H9 (cell line): ENCODE measurements at regions not wholly inside any gene's neighbourhood (a gene's known extent, or its start where the extent isn't known, plus 50 kb on each side); places are given as distances from the start of the nearest gene placed in this dataset.

ENCODE experiments used
- DNase-seq: peaks from one replicate; pipeline ENCODE4 v3.0.0-alpha.2; 2017
- H2AFZ ChIP-seq: one replicate; pipeline ENCODE4 v1.6.1; 2013; ENCODE audit warnings: mild to moderate bottlenecking, low read length, control low read depth, moderate library complexity
- H2AK5ac ChIP-seq: 2 replicates; pipeline ENCODE4 v1.6.1; 2013; ENCODE audit warnings: low read length, control low read depth, mixed read lengths; ENCODE audit not compliant: insufficient read length
- H2BK120ac ChIP-seq: one replicate; pipeline ENCODE4 v1.6.1; 2013; ENCODE audit warnings: low read depth, mild to moderate bottlenecking, low read length, control low read depth, inconsistent platforms; ENCODE audit not compliant: poor library complexity, severe bottlenecking
- H2BK12ac ChIP-seq: 2 replicates; pipeline ENCODE4 v1.6.1; 2013; ENCODE audit warnings: low read length, control low read depth, mixed read lengths, low read depth; ENCODE audit not compliant: insufficient read length
- H2BK15ac ChIP-seq: 2 replicates; pipeline ENCODE4 v1.6.1; 2013; ENCODE audit warnings: low read depth, low read length, control low read depth
- H2BK20ac ChIP-seq: one replicate; pipeline ENCODE4 v1.6.1; 2013; ENCODE audit warnings: low read depth, mild to moderate bottlenecking, low read length, control low read depth, inconsistent platforms; ENCODE audit not compliant: poor library complexity, severe bottlenecking
- H2BK5ac ChIP-seq: 2 replicates; pipeline ENCODE4 v1.6.1; 2013; ENCODE audit warnings: low read length, control low read depth, mixed read lengths; ENCODE audit not compliant: insufficient read length
- H3K14ac ChIP-seq: 2 replicates; pipeline ENCODE4 v1.6.1; 2013; ENCODE audit warnings: low read length, control low read depth; ENCODE audit not compliant: insufficient read depth
- H3K18ac ChIP-seq: 2 replicates; pipeline ENCODE4 v1.6.1; 2013; ENCODE audit warnings: low read depth, mild to moderate bottlenecking, mixed read lengths, low read length, control low read depth; ENCODE audit not compliant: insufficient read length
- H3K23ac ChIP-seq: 2 replicates; pipeline ENCODE4 v1.6.1; 2013; ENCODE audit warnings: low read length, control low read depth, mixed read lengths, low read depth; ENCODE audit not compliant: insufficient read length
- H3K23me2 ChIP-seq: 2 replicates; pipeline ENCODE4 v1.6.1; 2013; ENCODE audit warnings: low read depth, mild to moderate bottlenecking, mixed read lengths, low read length, control low read depth; ENCODE audit not compliant: insufficient read length, poor library complexity, severe bottlenecking
- H3K27ac ChIP-seq: 2 replicates; pipeline ENCODE4 v1.5.1; 2013; ENCODE audit warnings: low read length, control low read depth, mixed read lengths, low read depth; ENCODE audit not compliant: insufficient read length
- H3K27me3 ChIP-seq: 2 replicates; pipeline ENCODE4 v1.6.1; 2013; ENCODE audit warnings: low read length, control low read depth, inconsistent platforms; ENCODE audit not compliant: insufficient read depth
- H3K4ac ChIP-seq: 2 replicates; pipeline ENCODE4 v1.6.1; 2013; ENCODE audit warnings: low read depth, mild to moderate bottlenecking, control low read depth, inconsistent platforms, low read length, moderate library complexity
- H3K4me1 ChIP-seq: 2 replicates; pipeline ENCODE4 v1.6.1; 2013; ENCODE audit warnings: low read length, control low read depth, inconsistent platforms; ENCODE audit not compliant: insufficient read depth
- H3K4me2 ChIP-seq: 2 replicates; pipeline ENCODE4 v1.6.1; 2013; ENCODE audit warnings: low read length, control low read depth, mixed read lengths; ENCODE audit not compliant: insufficient read length, insufficient read depth
- H3K56ac ChIP-seq: 2 replicates; pipeline ENCODE4 v1.6.1; 2013; ENCODE audit warnings: low read depth, mild to moderate bottlenecking, mixed read lengths, low read length, control low read depth; ENCODE audit not compliant: insufficient read length
- H3K79me1 ChIP-seq: 2 replicates; pipeline ENCODE4 v1.6.1; 2013; ENCODE audit warnings: low read depth, mild to moderate bottlenecking, moderate library complexity, low read length, control low read depth, inconsistent platforms; ENCODE audit not compliant: insufficient read depth, poor library complexity, severe bottlenecking
- H3K79me2 ChIP-seq: 2 replicates; pipeline ENCODE4 v1.6.1; 2013; ENCODE audit warnings: low read length, control low read depth, inconsistent platforms; ENCODE audit not compliant: insufficient read depth
- H3K9ac ChIP-seq: 2 replicates; pipeline ENCODE4 v1.6.1; 2013; ENCODE audit warnings: low read length, control low read depth, mixed read lengths; ENCODE audit not compliant: insufficient read length; ENCODE audit errors: extremely low read depth
- H3K9me3 ChIP-seq: one replicate; pipeline ENCODE4 v1.6.1; 2013; ENCODE audit warnings: low read depth, low read length, inconsistent platforms; ENCODE audit not compliant: control insufficient read depth
- H3T11ph ChIP-seq: one replicate; pipeline ENCODE4 v1.6.1; 2013; ENCODE audit warnings: mild to moderate bottlenecking, low read length, control low read depth, inconsistent platforms
- H4K20me1 ChIP-seq: one replicate; pipeline ENCODE4 v1.6.1; 2013; ENCODE audit not compliant: control insufficient read depth, insufficient read length, insufficient read depth
- H4K5ac ChIP-seq: 2 replicates; pipeline ENCODE4 v1.6.1; 2013; ENCODE audit warnings: low read depth, mild to moderate bottlenecking, mixed read lengths, low read length, control low read depth; ENCODE audit not compliant: insufficient read length
- H4K8ac ChIP-seq: replicated peaks from 2 replicates; pipeline ENCODE4 v1.6.1; 2013; ENCODE audit warnings: low read length, control low read depth, mixed read lengths, low read depth; ENCODE audit not compliant: insufficient read length
- H4K91ac ChIP-seq: 2 replicates; pipeline ENCODE4 v1.6.1; 2013; ENCODE audit warnings: low read depth, mild to moderate bottlenecking, moderate library complexity, mixed read lengths, low read length, control low read depth; ENCODE audit not compliant: insufficient read length
- H3K27ac Mint-ChIP-seq, 3 experiments: 2 replicates in 2 of 3; 3 replicates in 1 of 3; pipeline ENCODE4 v1.8.0; 2020 to 2021; ENCODE audit warnings: mixed read lengths in 3 of 3, mild to moderate bottlenecking in 1 of 3, moderate library complexity in 1 of 3
- H3K27me3 Mint-ChIP-seq: 2 replicates; pipeline ENCODE4 v1.8.0; 2021; ENCODE audit warnings: low read depth, mild to moderate bottlenecking, moderate library complexity, mixed read lengths
- H3K36me3 Mint-ChIP-seq, 3 experiments: 2 replicates in 2 of 3; 3 replicates in 1 of 3; pipeline ENCODE4 v1.8.0; 2020 to 2021; ENCODE audit warnings: low read depth in 3 of 3, mixed read lengths in 3 of 3; ENCODE audit not compliant: insufficient read depth in 1 of 3
- H3K4me1 Mint-ChIP-seq, 2 experiments: 2 replicates each; pipeline ENCODE4 v1.8.0; 2020; ENCODE audit warnings: mixed read lengths in 2 of 2
- H3K4me3 Mint-ChIP-seq, 2 experiments: 2 replicates in 1 of 2; 3 replicates in 1 of 2; pipeline ENCODE4 v1.8.0; 2020 to 2021; ENCODE audit warnings: mild to moderate bottlenecking in 2 of 2, mixed read lengths in 2 of 2, moderate library complexity in 1 of 2
- H3K9me3 Mint-ChIP-seq, 2 experiments: 2 replicates in 1 of 2; 3 replicates in 1 of 2; pipeline ENCODE4 v1.8.0; 2020; ENCODE audit warnings: mild to moderate bottlenecking in 2 of 2, mixed read lengths in 2 of 2, moderate library complexity in 1 of 2
- WGBS: extraction: QIAGEN DNeasy Blood & Tissue Kit; methylation state at CpG from one replicate; pipeline ENCODE4 v1.1.7; 2013; ENCODE audit warnings: missing lambda C conversion rate, low lambda C conversion rate, mixed read lengths; ENCODE audit not compliant: insufficient read length; ENCODE audit errors: extremely low coverage; 5-methylcytosine and 5-hydroxymethylcytosine counted together
- TF ChIP-seq, protein P1 (sequence below): fragments of 200-600 bp; sonication (generic); conservative IDR thresholded peaks from 3 replicates; pipeline ENCODE4 v1.8.0; 2021; ENCODE audit warnings: antibody characterized with exemption, mild to moderate bottlenecking

DNA sequence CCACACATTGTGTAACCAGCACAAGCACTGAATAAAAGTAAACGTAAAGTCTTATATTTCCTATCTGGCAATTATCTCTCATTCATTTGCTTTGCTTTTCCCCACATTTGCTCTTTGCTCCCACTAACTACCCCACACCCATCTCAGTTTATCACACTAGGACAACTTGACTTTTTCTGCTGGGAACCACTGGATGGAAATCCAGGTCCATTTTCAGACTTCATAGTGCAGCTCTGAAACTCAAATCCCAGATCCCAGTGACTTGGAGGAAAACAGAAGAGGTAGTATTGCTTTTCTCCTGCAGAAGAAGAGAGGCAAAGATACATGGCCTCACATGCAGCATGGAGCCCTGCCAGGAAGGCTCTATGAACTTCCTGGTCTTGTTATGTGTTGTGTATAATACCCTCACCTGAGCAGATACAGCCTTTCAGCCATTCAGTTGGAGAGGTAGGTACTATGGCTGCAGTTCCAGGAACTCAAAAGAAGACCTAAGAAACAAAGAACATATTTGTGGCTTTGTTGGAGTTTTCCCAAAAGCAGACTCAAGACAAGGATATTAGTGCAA, 90.0 kb upstream of the NIPBL start:
- no peak overlapping the region for H4K5ac ChIP-seq
- no peak overlapping the region for H3K4me2 ChIP-seq
- H3K27ac ChIP-seq: no peak overlapping the region
- no peak overlapping the region for H4K8ac ChIP-seq
- no peak overlapping the region for H3K23ac ChIP-seq
- H3K18ac ChIP-seq: no peak overlapping the region
- H2BK5ac ChIP-seq: no peak overlapping the region
- no peak overlapping the region for H3K56ac ChIP-seq
- no peak overlapping the region for H2BK20ac ChIP-seq
- H2BK120ac ChIP-seq: no peak overlapping the region
- no peak overlapping the region for H2AFZ ChIP-seq
- peaks cover 2% of the 10 kb centered on the region; the same call in 1 of the 2 replicates for H3K4me1 ChIP-seq
- DNase-seq: no peak
- no peak overlapping the region for H2AK5ac ChIP-seq
- H4K91ac ChIP-seq: no peak overlapping the region
- H3K4me1 Mint-ChIP-seq: peaks cover 0 to 9% of the 10 kb centered on the region in 2 experiments; a peak in 2 of 4 replicates
- no peaks in the 10 kb centered on the region for H4K20me1 ChIP-seq
- no peaks in the 10 kb centered on the region for H3K23me2 ChIP-seq
- H3K4me3 Mint-ChIP-seq: no peak overlapping the region
- TF ChIP-seq, protein P1, sequence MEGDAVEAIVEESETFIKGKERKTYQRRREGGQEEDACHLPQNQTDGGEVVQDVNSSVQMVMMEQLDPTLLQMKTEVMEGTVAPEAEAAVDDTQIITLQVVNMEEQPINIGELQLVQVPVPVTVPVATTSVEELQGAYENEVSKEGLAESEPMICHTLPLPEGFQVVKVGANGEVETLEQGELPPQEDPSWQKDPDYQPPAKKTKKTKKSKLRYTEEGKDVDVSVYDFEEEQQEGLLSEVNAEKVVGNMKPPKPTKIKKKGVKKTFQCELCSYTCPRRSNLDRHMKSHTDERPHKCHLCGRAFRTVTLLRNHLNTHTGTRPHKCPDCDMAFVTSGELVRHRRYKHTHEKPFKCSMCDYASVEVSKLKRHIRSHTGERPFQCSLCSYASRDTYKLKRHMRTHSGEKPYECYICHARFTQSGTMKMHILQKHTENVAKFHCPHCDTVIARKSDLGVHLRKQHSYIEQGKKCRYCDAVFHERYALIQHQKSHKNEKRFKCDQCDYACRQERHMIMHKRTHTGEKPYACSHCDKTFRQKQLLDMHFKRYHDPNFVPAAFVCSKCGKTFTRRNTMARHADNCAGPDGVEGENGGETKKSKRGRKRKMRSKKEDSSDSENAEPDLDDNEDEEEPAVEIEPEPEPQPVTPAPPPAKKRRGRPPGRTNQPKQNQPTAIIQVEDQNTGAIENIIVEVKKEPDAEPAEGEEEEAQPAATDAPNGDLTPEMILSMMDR: no peak
- no peak overlapping the region for H2BK15ac ChIP-seq
- H3K9me3 Mint-ChIP-seq: peaks cover 3 to 5% of the 10 kb centered on the region in 2 experiments; a peak in 3 of 5 replicates
- H3K27me3 Mint-ChIP-seq: no peaks in the 10 kb centered on the region
- no peak overlapping the region for H3K14ac ChIP-seq
- H3K27ac Mint-ChIP-seq: no peak overlapping the region; a peak in 1 of 7 replicates
- no peak overlapping the region for H3K4ac ChIP-seq
- H3K9ac ChIP-seq: no peak overlapping the region
- no peaks in the 10 kb centered on the region for H3K79me1 ChIP-seq
- H2BK12ac ChIP-seq: no peak overlapping the region
- no peaks in the 10 kb centered on the region for H3K79me2 ChIP-seq
- H3K36me3 Mint-ChIP-seq: peaks cover 0 to 12% (median 0%) of the 10 kb centered on the region in 3 experiments; a peak in 2 of 7 replicates
- H3K9me3 ChIP-seq: no peaks in the 10 kb centered on the region
- no peak overlapping the region for H3T11ph ChIP-seq
- H3K27me3 ChIP-seq: no peaks in the 10 kb centered on the region
- WGBS: no CpG with 5 or more reads among the region's 1 CpG
